ENCODE measurements at regions not wholly inside any gene's neighbourhood (a gene's known extent, or its start where the extent isn't known, plus 50 kb on each side); places are given as distances from the start of the nearest gene placed in this dataset.

DNA sequence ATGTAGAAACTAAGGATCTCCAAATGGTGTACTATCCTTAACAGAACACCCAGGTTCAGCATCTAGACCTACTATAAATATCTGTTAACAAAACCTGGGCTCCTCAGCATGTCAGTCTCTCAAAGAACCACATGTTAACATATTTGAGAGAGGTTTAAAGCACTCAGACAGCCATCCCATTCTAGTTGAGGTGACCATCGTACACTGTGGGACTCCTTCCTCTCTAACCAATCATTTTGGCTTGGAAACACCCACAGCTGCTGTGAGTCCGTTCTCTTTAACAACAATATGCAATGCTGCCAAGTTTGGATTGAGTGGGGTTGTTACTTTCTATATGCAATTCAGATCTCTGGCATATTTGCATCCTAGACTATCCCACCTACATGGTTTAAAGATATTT, 105.8 kb downstream of the MRPL39 start:
- Histone ChIP-seq H3K27me3 (ENCODE audit: control insufficient read depth, extremely low read depth, insufficient read depth, low read length) (no peaks in the 10 kb centered on the region), H4K20me1 (ENCODE audit: control insufficient read depth, extremely low read depth, insufficient read depth, low read length) (no peaks in the 10 kb centered on the region), H2AFZ (ENCODE audit: control insufficient read depth, low read length) (no peak overlapping the region), H3K4me3 (ENCODE audit: control insufficient read depth in 2 of 3, extremely low read depth in 1 of 3, insufficient read depth in 2 of 3, low read depth in 1 of 3, low read length in 3 of 3) (no peak overlapping the region), H3K4me1 (ENCODE audit: control insufficient read depth, extremely low read depth, insufficient read depth, low read length) (no peaks in the 10 kb centered on the region), H3K4me2 (ENCODE audit: control insufficient read depth, extremely low read depth, insufficient read depth, low read depth, low read length) (no peak overlapping the region), H3K9ac (ENCODE audit: control insufficient read depth, extremely low read depth, insufficient read depth, low read length) (no peak overlapping the region), H3K9me3 (ENCODE audit: control insufficient read depth, low read depth, low read length) (no peaks in the 10 kb centered on the region), H3K36me3 (ENCODE audit: control insufficient read depth in 2 of 2, extremely low read depth in 1 of 2, insufficient read depth in 2 of 2, low read length in 2 of 2) (no peaks in the 10 kb centered on the region), H3K9me1 (ENCODE audit: control insufficient read depth, extremely low read depth, insufficient read depth, low read length) (no peaks in the 10 kb centered on the region), H3K27ac (ENCODE audit: control insufficient read depth, insufficient read depth, low read length) (no peak overlapping the region), H3K79me2 (ENCODE audit: control insufficient read depth, insufficient read depth, low read length) (no peaks in the 10 kb centered on the region)
- no peak for TF ChIP-seq EZH2 (IDR thresholded peaks at IDR 0.05; ENCODE audit: low read length)
- TF ChIP-seq, protein P1, sequence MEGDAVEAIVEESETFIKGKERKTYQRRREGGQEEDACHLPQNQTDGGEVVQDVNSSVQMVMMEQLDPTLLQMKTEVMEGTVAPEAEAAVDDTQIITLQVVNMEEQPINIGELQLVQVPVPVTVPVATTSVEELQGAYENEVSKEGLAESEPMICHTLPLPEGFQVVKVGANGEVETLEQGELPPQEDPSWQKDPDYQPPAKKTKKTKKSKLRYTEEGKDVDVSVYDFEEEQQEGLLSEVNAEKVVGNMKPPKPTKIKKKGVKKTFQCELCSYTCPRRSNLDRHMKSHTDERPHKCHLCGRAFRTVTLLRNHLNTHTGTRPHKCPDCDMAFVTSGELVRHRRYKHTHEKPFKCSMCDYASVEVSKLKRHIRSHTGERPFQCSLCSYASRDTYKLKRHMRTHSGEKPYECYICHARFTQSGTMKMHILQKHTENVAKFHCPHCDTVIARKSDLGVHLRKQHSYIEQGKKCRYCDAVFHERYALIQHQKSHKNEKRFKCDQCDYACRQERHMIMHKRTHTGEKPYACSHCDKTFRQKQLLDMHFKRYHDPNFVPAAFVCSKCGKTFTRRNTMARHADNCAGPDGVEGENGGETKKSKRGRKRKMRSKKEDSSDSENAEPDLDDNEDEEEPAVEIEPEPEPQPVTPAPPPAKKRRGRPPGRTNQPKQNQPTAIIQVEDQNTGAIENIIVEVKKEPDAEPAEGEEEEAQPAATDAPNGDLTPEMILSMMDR (optimal IDR thresholded peaks at IDR 0.05 in 1 of 3, IDR thresholded peaks at IDR 0.05 in 1 of 3, conservative IDR thresholded peaks at IDR 0.05 in 1 of 3; ENCODE audit: extremely low read depth in 1 of 3, insufficient read depth in 2 of 3, low read length in 3 of 3): no peak
- no peak for FAIRE-seq
- dilution Hi-C loops (cut with MboI; ENCODE audit: extremely low pct_ligation_motif_present, low sequenced_read_pairs): no loop called here
- no peak for DNase-seq (ENCODE audit: low read depth, low spot score)

GRCh38 chr21:25500598-25500997, 106.7 kb downstream of the MRPL39 start:
- Histone ChIP-seq H3K4me3 (ENCODE audit: control insufficient read depth in 2 of 3, extremely low read depth in 1 of 3, insufficient read depth in 2 of 3, low read depth in 1 of 3, low read length in 3 of 3) (no peak overlapping the region), H3K9me3 (ENCODE audit: control insufficient read depth, low read depth, low read length) (no peaks in the 10 kb centered on the region), H3K27me3 (ENCODE audit: control insufficient read depth, extremely low read depth, insufficient read depth, low read length) (no peaks in the 10 kb centered on the region), H3K79me2 (ENCODE audit: control insufficient read depth, insufficient read depth, low read length) (no peaks in the 10 kb centered on the region), H3K36me3 (ENCODE audit: control insufficient read depth in 2 of 2, extremely low read depth in 1 of 2, insufficient read depth in 2 of 2, low read length in 2 of 2) (no peaks in the 10 kb centered on the region), H3K9me1 (ENCODE audit: control insufficient read depth, extremely low read depth, insufficient read depth, low read length) (no peaks in the 10 kb centered on the region), H3K9ac (ENCODE audit: control insufficient read depth, extremely low read depth, insufficient read depth, low read length) (no peak overlapping the region), H3K27ac (ENCODE audit: control insufficient read depth, insufficient read depth, low read length) (no peak overlapping the region), H4K20me1 (ENCODE audit: control insufficient read depth, extremely low read depth, insufficient read depth, low read length) (no peaks in the 10 kb centered on the region), H3K4me2 (ENCODE audit: control insufficient read depth, extremely low read depth, insufficient read depth, low read depth, low read length) (no peak overlapping the region), H2AFZ (ENCODE audit: control insufficient read depth, low read length) (no peak overlapping the region), H3K4me1 (ENCODE audit: control insufficient read depth, extremely low read depth, insufficient read depth, low read length) (no peaks in the 10 kb centered on the region)
- FAIRE-seq (no peak), DNase-seq (ENCODE audit: low read depth, low spot score) (no peak)
- dilution Hi-C loops (cut with MboI; ENCODE audit: extremely low pct_ligation_motif_present, low sequenced_read_pairs): no loop called here
- no peak for TF ChIP-seq EZH2 (IDR thresholded peaks at IDR 0.05; ENCODE audit: low read length)
- TF ChIP-seq, protein P1 (optimal IDR thresholded peaks at IDR 0.05 in 1 of 3, IDR thresholded peaks at IDR 0.05 in 1 of 3, conservative IDR thresholded peaks at IDR 0.05 in 1 of 3; ENCODE audit: extremely low read depth in 1 of 3, insufficient read depth in 2 of 3, low read length in 3 of 3): no peak

All from keratinocyte (primary cell).